H9 (cell line): ENCODE measurements at regions not wholly inside any gene's neighbourhood (a gene's known extent, or its start where the extent isn't known, plus 50 kb on each side); places are given as distances from the start of the nearest gene placed in this dataset.

Experiments used
- DNase-seq: peaks from one replicate; pipeline ENCODE4 v3.0.0-alpha.2; 2017
- H2AFZ ChIP-seq: one replicate; pipeline ENCODE4 v1.6.1; 2013; ENCODE audit warnings: mild to moderate bottlenecking, low read length, control low read depth, moderate library complexity
- H2AK5ac ChIP-seq: 2 replicates; pipeline ENCODE4 v1.6.1; 2013; ENCODE audit warnings: low read length, control low read depth, mixed read lengths; ENCODE audit not compliant: insufficient read length
- H2BK120ac ChIP-seq: one replicate; pipeline ENCODE4 v1.6.1; 2013; ENCODE audit warnings: low read depth, mild to moderate bottlenecking, low read length, control low read depth, inconsistent platforms; ENCODE audit not compliant: poor library complexity, severe bottlenecking
- H2BK12ac ChIP-seq: 2 replicates; pipeline ENCODE4 v1.6.1; 2013; ENCODE audit warnings: low read length, control low read depth, mixed read lengths, low read depth; ENCODE audit not compliant: insufficient read length
- H2BK15ac ChIP-seq: 2 replicates; pipeline ENCODE4 v1.6.1; 2013; ENCODE audit warnings: low read depth, low read length, control low read depth
- H2BK20ac ChIP-seq: one replicate; pipeline ENCODE4 v1.6.1; 2013; ENCODE audit warnings: low read depth, mild to moderate bottlenecking, low read length, control low read depth, inconsistent platforms; ENCODE audit not compliant: poor library complexity, severe bottlenecking
- H2BK5ac ChIP-seq: 2 replicates; pipeline ENCODE4 v1.6.1; 2013; ENCODE audit warnings: low read length, control low read depth, mixed read lengths; ENCODE audit not compliant: insufficient read length
- H3K14ac ChIP-seq: 2 replicates; pipeline ENCODE4 v1.6.1; 2013; ENCODE audit warnings: low read length, control low read depth; ENCODE audit not compliant: insufficient read depth
- H3K18ac ChIP-seq: 2 replicates; pipeline ENCODE4 v1.6.1; 2013; ENCODE audit warnings: low read depth, mild to moderate bottlenecking, mixed read lengths, low read length, control low read depth; ENCODE audit not compliant: insufficient read length
- H3K23ac ChIP-seq: 2 replicates; pipeline ENCODE4 v1.6.1; 2013; ENCODE audit warnings: low read length, control low read depth, mixed read lengths, low read depth; ENCODE audit not compliant: insufficient read length
- H3K23me2 ChIP-seq: 2 replicates; pipeline ENCODE4 v1.6.1; 2013; ENCODE audit warnings: low read depth, mild to moderate bottlenecking, mixed read lengths, low read length, control low read depth; ENCODE audit not compliant: insufficient read length, poor library complexity, severe bottlenecking
- H3K27ac ChIP-seq: 2 replicates; pipeline ENCODE4 v1.5.1; 2013; ENCODE audit warnings: low read length, control low read depth, mixed read lengths, low read depth; ENCODE audit not compliant: insufficient read length
- H3K27me3 ChIP-seq: 2 replicates; pipeline ENCODE4 v1.6.1; 2013; ENCODE audit warnings: low read length, control low read depth, inconsistent platforms; ENCODE audit not compliant: insufficient read depth
- H3K4ac ChIP-seq: 2 replicates; pipeline ENCODE4 v1.6.1; 2013; ENCODE audit warnings: low read depth, mild to moderate bottlenecking, control low read depth, inconsistent platforms, low read length, moderate library complexity
- H3K4me1 ChIP-seq: 2 replicates; pipeline ENCODE4 v1.6.1; 2013; ENCODE audit warnings: low read length, control low read depth, inconsistent platforms; ENCODE audit not compliant: insufficient read depth
- H3K4me2 ChIP-seq: 2 replicates; pipeline ENCODE4 v1.6.1; 2013; ENCODE audit warnings: low read length, control low read depth, mixed read lengths; ENCODE audit not compliant: insufficient read length, insufficient read depth
- H3K56ac ChIP-seq: 2 replicates; pipeline ENCODE4 v1.6.1; 2013; ENCODE audit warnings: low read depth, mild to moderate bottlenecking, mixed read lengths, low read length, control low read depth; ENCODE audit not compliant: insufficient read length
- H3K79me1 ChIP-seq: 2 replicates; pipeline ENCODE4 v1.6.1; 2013; ENCODE audit warnings: low read depth, mild to moderate bottlenecking, moderate library complexity, low read length, control low read depth, inconsistent platforms; ENCODE audit not compliant: insufficient read depth, poor library complexity, severe bottlenecking
- H3K79me2 ChIP-seq: 2 replicates; pipeline ENCODE4 v1.6.1; 2013; ENCODE audit warnings: low read length, control low read depth, inconsistent platforms; ENCODE audit not compliant: insufficient read depth
- H3K9ac ChIP-seq: 2 replicates; pipeline ENCODE4 v1.6.1; 2013; ENCODE audit warnings: low read length, control low read depth, mixed read lengths; ENCODE audit not compliant: insufficient read length; ENCODE audit errors: extremely low read depth
- H3K9me3 ChIP-seq: one replicate; pipeline ENCODE4 v1.6.1; 2013; ENCODE audit warnings: low read depth, low read length, inconsistent platforms; ENCODE audit not compliant: control insufficient read depth
- H3T11ph ChIP-seq: one replicate; pipeline ENCODE4 v1.6.1; 2013; ENCODE audit warnings: mild to moderate bottlenecking, low read length, control low read depth, inconsistent platforms
- H4K20me1 ChIP-seq: one replicate; pipeline ENCODE4 v1.6.1; 2013; ENCODE audit not compliant: control insufficient read depth, insufficient read length, insufficient read depth
- H4K5ac ChIP-seq: 2 replicates; pipeline ENCODE4 v1.6.1; 2013; ENCODE audit warnings: low read depth, mild to moderate bottlenecking, mixed read lengths, low read length, control low read depth; ENCODE audit not compliant: insufficient read length
- H4K8ac ChIP-seq: replicated peaks from 2 replicates; pipeline ENCODE4 v1.6.1; 2013; ENCODE audit warnings: low read length, control low read depth, mixed read lengths, low read depth; ENCODE audit not compliant: insufficient read length
- H4K91ac ChIP-seq: 2 replicates; pipeline ENCODE4 v1.6.1; 2013; ENCODE audit warnings: low read depth, mild to moderate bottlenecking, moderate library complexity, mixed read lengths, low read length, control low read depth; ENCODE audit not compliant: insufficient read length
- H3K27ac Mint-ChIP-seq, 3 experiments: 2 replicates in 2 of 3; 3 replicates in 1 of 3; pipeline ENCODE4 v1.8.0; 2020 to 2021; ENCODE audit warnings: mixed read lengths in 3 of 3, mild to moderate bottlenecking in 1 of 3, moderate library complexity in 1 of 3
- H3K27me3 Mint-ChIP-seq: 2 replicates; pipeline ENCODE4 v1.8.0; 2021; ENCODE audit warnings: low read depth, mild to moderate bottlenecking, moderate library complexity, mixed read lengths
- H3K36me3 Mint-ChIP-seq, 3 experiments: 2 replicates in 2 of 3; 3 replicates in 1 of 3; pipeline ENCODE4 v1.8.0; 2020 to 2021; ENCODE audit warnings: low read depth in 3 of 3, mixed read lengths in 3 of 3; ENCODE audit not compliant: insufficient read depth in 1 of 3
- H3K4me1 Mint-ChIP-seq, 2 experiments: 2 replicates each; pipeline ENCODE4 v1.8.0; 2020; ENCODE audit warnings: mixed read lengths in 2 of 2
- H3K4me3 Mint-ChIP-seq, 2 experiments: 2 replicates in 1 of 2; 3 replicates in 1 of 2; pipeline ENCODE4 v1.8.0; 2020 to 2021; ENCODE audit warnings: mild to moderate bottlenecking in 2 of 2, mixed read lengths in 2 of 2, moderate library complexity in 1 of 2
- H3K9me3 Mint-ChIP-seq, 2 experiments: 2 replicates in 1 of 2; 3 replicates in 1 of 2; pipeline ENCODE4 v1.8.0; 2020; ENCODE audit warnings: mild to moderate bottlenecking in 2 of 2, mixed read lengths in 2 of 2, moderate library complexity in 1 of 2
- CTCF ChIP-seq: fragments of 200-600 bp; sonication (generic); conservative IDR thresholded peaks from 3 replicates; pipeline ENCODE4 v1.8.0; 2021; ENCODE audit warnings: antibody characterized with exemption, mild to moderate bottlenecking
- WGBS: extraction: QIAGEN DNeasy Blood & Tissue Kit; methylation state at CpG from one replicate; pipeline ENCODE4 v1.1.7; 2013; ENCODE audit warnings: missing lambda C conversion rate, low lambda C conversion rate, mixed read lengths; ENCODE audit not compliant: insufficient read length; ENCODE audit errors: extremely low coverage; 5-methylcytosine and 5-hydroxymethylcytosine counted together

DNA sequence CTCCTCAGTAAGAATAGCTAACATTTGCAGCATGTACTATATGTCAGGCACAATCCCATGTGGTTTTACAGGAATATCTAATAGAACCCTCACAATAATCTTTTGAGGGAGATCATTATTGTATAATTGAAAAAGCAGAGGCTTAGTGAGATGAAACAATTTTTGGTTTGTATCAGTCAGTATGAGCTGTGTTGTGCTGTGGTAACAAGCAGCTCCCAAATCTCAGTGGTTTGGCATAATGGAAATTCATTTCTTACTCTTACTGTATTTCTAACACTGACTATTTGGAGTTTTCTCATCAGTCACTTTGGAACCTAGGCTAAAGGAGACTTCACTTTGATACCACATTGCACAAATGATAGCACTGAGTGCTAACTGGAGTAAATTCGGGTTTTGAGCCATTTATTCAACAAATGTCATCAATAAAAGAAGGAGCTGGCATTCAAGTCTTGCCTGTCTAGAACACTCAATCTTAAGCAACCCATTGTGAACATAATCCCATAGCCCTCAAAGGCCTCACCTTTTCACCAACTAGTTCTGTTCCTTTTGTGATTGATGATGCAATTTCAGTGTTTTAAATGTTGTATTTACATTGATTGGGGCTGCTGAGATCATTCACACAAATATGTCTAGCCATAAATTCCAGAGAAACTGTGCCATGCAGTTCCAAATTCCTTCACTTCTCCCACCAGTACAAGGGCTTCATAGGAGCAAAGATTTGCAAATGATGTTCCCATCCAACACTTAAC, 441.0 kb downstream of the XYLT1 start:
- Histone ChIP-seq H3K4me1 (no peaks in the 10 kb centered on the region), H3K27ac (no peak overlapping the region), H4K8ac (no peak overlapping the region), H3K23me2 (no peaks in the 10 kb centered on the region), H2BK12ac (no peak overlapping the region), H3K18ac (no peak overlapping the region), H3K9ac (no peak overlapping the region), H2BK20ac (no peak overlapping the region), H2BK5ac (no peak overlapping the region), H3K23ac (no peak overlapping the region), H4K91ac (no peak overlapping the region), H3K4ac (no peak overlapping the region), H3K4me2 (no peak overlapping the region), H4K5ac (no peak overlapping the region), H3K14ac (no peak overlapping the region), H2BK15ac (no peak overlapping the region), H2BK120ac (no peak overlapping the region), H3K27me3 (no peaks in the 10 kb centered on the region), H2AK5ac (no peak overlapping the region), H3T11ph (no peak overlapping the region), H3K79me1 (no peaks in the 10 kb centered on the region), H3K79me2 (no peaks in the 10 kb centered on the region), H3K9me3 (no peaks in the 10 kb centered on the region), H3K56ac (no peak overlapping the region), H2AFZ (no peak overlapping the region), H4K20me1 (no peaks in the 10 kb centered on the region)
- TF ChIP-seq CTCF: no peak
- H3K4me1 Mint-ChIP-seq: peaks cover 0 to 3% of the 10 kb centered on the region in 2 experiments; a peak in 1 of 4 replicates
- peaks cover 0 to 6% (median 0%) of the 10 kb centered on the region in 3 experiments; a peak in 4 of 7 replicates for H3K36me3 Mint-ChIP-seq
- H3K27ac Mint-ChIP-seq: no peak overlapping the region
- no CpG with 5 or more reads among the region's 1 CpG for WGBS
- H3K4me3 Mint-ChIP-seq: no peak overlapping the region
- peaks cover 7 to 12% of the 10 kb centered on the region in 2 experiments; a peak in 4 of 5 replicates for H3K9me3 Mint-ChIP-seq
- H3K27me3 Mint-ChIP-seq: no peaks in the 10 kb centered on the region
- DNase-seq: no peak
